GM18867 (cell line): ENCODE measurements at regions not wholly inside any gene's neighbourhood (a gene's known extent, or its start where the extent isn't known, plus 50 kb on each side); places are given as distances from the start of the nearest gene placed in this dataset.

Experiments
- ATAC-seq: cut with Tn5 transposase; IDR thresholded peaks from one replicate; pipeline ENCODE4 v1.9.1; 2021; ENCODE audit warnings: mild to moderate bottlenecking, moderate library complexity; ENCODE audit not compliant: unreplicated experiment

- ATAC-seq = no peak
Observed at GRCh38 chr16:73504591-73505575, 457.0 kb upstream of the ZFHX3 start.

- ATAC-seq = no peak
Observed at GRCh38 chr16:73503093-73503492, 455.2 kb upstream of the ZFHX3 start.

- ATAC-seq = no peak
Observed at GRCh38 chr16:73499276-73499675, 451.3 kb upstream of the ZFHX3 start.

- no peak for ATAC-seq
Observed at GRCh38 chr16:73485880-73486279, 438.0 kb upstream of the ZFHX3 start.

- ATAC-seq = no peak
Observed at GRCh38 chr16:73483934-73484711, 436.2 kb upstream of the ZFHX3 start.

GRCh38 chr16:73483076-73483791, 435.3 kb upstream of the ZFHX3 start:
- no peak for ATAC-seq

GRCh38 chr16:73482310-73482709, 434.4 kb upstream of the ZFHX3 start:
- ATAC-seq = no peak

GRCh38 chr16:73480381-73480780, 432.5 kb upstream of the ZFHX3 start:
- ATAC-seq = no peak

GRCh38 chr16:73473713-73474112, 425.8 kb upstream of the ZFHX3 start:
- ATAC-seq = no peak

GRCh38 chr16:73464834-73465233, 416.9 kb upstream of the ZFHX3 start:
- ATAC-seq = no peak

- ATAC-seq = no peak
Observed at GRCh38 chr16:73459586-73459985, 411.7 kb upstream of the ZFHX3 start.

- peak; percentile 44 for ATAC-seq
Observed at GRCh38 chr16:73457851-73458250, 409.9 kb upstream of the ZFHX3 start.

GRCh38 chr16:73448970-73449369, 401.0 kb upstream of the ZFHX3 start:
- ATAC-seq = no peak

- ATAC-seq = no peak
Observed at GRCh38 chr16:73447846-73448245, 399.9 kb upstream of the ZFHX3 start.

- no peak for ATAC-seq
Observed at GRCh38 chr16:73434621-73435020, 386.7 kb upstream of the ZFHX3 start.

- no peak for ATAC-seq
Observed at GRCh38 chr16:73433731-73434307, 385.9 kb upstream of the ZFHX3 start.

GRCh38 chr16:73432850-73433730, 385.2 kb upstream of the ZFHX3 start:
- ATAC-seq = no peak

- no peak for ATAC-seq
Observed at GRCh38 chr16:73430138-73430537, 382.2 kb upstream of the ZFHX3 start.

GRCh38 chr16:73428121-73428520, 380.2 kb upstream of the ZFHX3 start:
- ATAC-seq = no peak

- ATAC-seq = no peak
Observed at GRCh38 chr16:73427164-73427563, 379.2 kb upstream of the ZFHX3 start.
